HEK293 (cell line): ENCODE measurements at regions not wholly inside any gene's neighbourhood (a gene's known extent, or its start where the extent isn't known, plus 50 kb on each side); places are given as distances from the start of the nearest gene placed in this dataset.

ENCODE experiments used
- CTCF ChIA-PET: fragments of 350-600 bp; formaldehyde crosslinking; extraction: SDS; loops from one replicate; lab custom pipeline; 2021; ENCODE audit warnings: antibody characterized with exemption; lab: Yijun Ruan, JAX
- POLR2A ChIA-PET: fragments of 300-600 bp; formaldehyde crosslinking; extraction: SDS; loops from one replicate; lab custom pipeline; 2020; ENCODE audit warnings: antibody characterized with exemption, inconsistent platforms; lab: Yijun Ruan, JAX
- H3K27ac ChIP-seq: fragments of 200-500 bp; sonication (Bioruptor generic); 2 replicates; pipeline ENCODE4 v1.5.1; 2014; ENCODE audit warnings: low read depth, low read length, control low read depth, inconsistent platforms; ENCODE audit errors: extremely low read depth
- H3K36me3 ChIP-seq, 2 experiments: fragments of 200-500 bp in 1 of 2; sonication (Bioruptor generic) in 1 of 2; 1 replicate in 1 of 2; 2 replicates in 1 of 2; pipeline ENCODE4 v1.5.1; 2014 to 2017; ENCODE audit warnings: inconsistent platforms in 2 of 2, low read length in 2 of 2; ENCODE audit not compliant: control insufficient read depth in 2 of 2, insufficient read depth in 1 of 2
- H3K4me1 ChIP-seq: fragments of 200-500 bp; sonication (Bioruptor generic); 2 replicates; pipeline ENCODE4 v1.5.1; 2014; ENCODE audit warnings: mild to moderate bottlenecking, low read length, inconsistent platforms; ENCODE audit not compliant: control insufficient read depth, insufficient read depth
- H3K4me3 ChIP-seq: 2 replicates; pipeline ENCODE4 v1.5.1; 2011; ENCODE audit warnings: low read depth, mild to moderate bottlenecking, control low read depth, low read length, moderate library complexity
- H3K9me3 ChIP-seq: fragments of 200-500 bp; sonication (Bioruptor generic); 2 replicates; pipeline ENCODE4 v1.5.1; 2014; ENCODE audit warnings: low read depth, low read length, inconsistent platforms; ENCODE audit not compliant: control insufficient read depth, insufficient read depth
- ZBTB20 ChIP-seq: fragments of 450-650 bp; formaldehyde crosslinking; IDR thresholded peaks from 2 replicates; pipeline ENCODE4 v1.5.1; 2016; ENCODE audit warnings: missing biosample characterization, missing genetic modification characterization
- ZNF121 ChIP-seq: fragments of 450-650 bp; formaldehyde crosslinking; IDR thresholded peaks from 2 replicates; pipeline ENCODE4 v1.5.1; 2016; ENCODE audit warnings: missing biosample characterization, missing genetic modification characterization
- ZNF311 ChIP-seq: fragments of 450-650 bp; formaldehyde crosslinking; IDR thresholded peaks from 2 replicates; pipeline ENCODE4 v1.5.1; 2017; ENCODE audit warnings: missing biosample characterization, missing genetic modification characterization, borderline replicate concordance
- ZNF548 ChIP-seq: fragments of 450-650 bp; formaldehyde crosslinking; IDR thresholded peaks from 2 replicates; pipeline ENCODE4 v1.5.1; 2016; ENCODE audit warnings: missing biosample characterization, missing genetic modification characterization
- ZNF76 ChIP-seq: fragments of 450-650 bp; formaldehyde crosslinking; IDR thresholded peaks from 2 replicates; pipeline ENCODE4; 2016; ENCODE audit warnings: low read depth, missing biosample characterization, missing genetic modification characterization, borderline replicate concordance
- ZSCAN23 ChIP-seq: fragments of 450-650 bp; formaldehyde crosslinking; IDR thresholded peaks from 2 replicates; pipeline ENCODE4 v1.5.1; 2016; ENCODE audit warnings: missing biosample characterization, missing genetic modification characterization
- TF ChIP-seq, protein P1 (sequence below): fragments of 450-650 bp; formaldehyde crosslinking; IDR thresholded peaks from 2 replicates; pipeline ENCODE4 v1.5.1; 2016; ENCODE audit warnings: missing biosample characterization, missing genetic modification characterization
- TF ChIP-seq, protein P2 (sequence below): fragments of 450-650 bp; formaldehyde crosslinking; IDR thresholded peaks from 2 replicates; pipeline ENCODE4 v1.5.1; 2016; ENCODE audit warnings: missing biosample characterization, missing genetic modification characterization
- TF ChIP-seq, protein P3 (sequence below): fragments of 450-650 bp; formaldehyde crosslinking; conservative IDR thresholded peaks from 2 replicates; pipeline ENCODE4 v1.5.1; 2016; ENCODE audit warnings: low read depth, missing biosample characterization, missing genetic modification characterization
- TF ChIP-seq, protein P4 (sequence below): fragments of 450-650 bp; formaldehyde crosslinking; IDR thresholded peaks from 2 replicates; pipeline ENCODE4 v1.5.0; 2017; ENCODE audit warnings: missing biosample characterization, missing genetic modification characterization, borderline replicate concordance
- TF ChIP-seq, protein P5 (sequence below): fragments of 450-650 bp; formaldehyde crosslinking; IDR thresholded peaks from 2 replicates; pipeline ENCODE4 v1.5.1; 2016; ENCODE audit warnings: missing biosample characterization, missing genetic modification characterization
- TF ChIP-seq, protein P6 (sequence below): fragments of 450-650 bp; formaldehyde crosslinking; IDR thresholded peaks from 2 replicates; pipeline ENCODE4 v1.5.1; 2016; ENCODE audit warnings: missing biosample characterization, missing genetic modification characterization, borderline replicate concordance
- TF ChIP-seq, protein P7 (sequence below): sonication (generic); formaldehyde crosslinking; IDR thresholded peaks from 2 replicates; pipeline ENCODE4 v1.8.1; 2022; ENCODE audit warnings: mild to moderate bottlenecking, moderate library complexity, missing genetic modification reagents

DNA sequence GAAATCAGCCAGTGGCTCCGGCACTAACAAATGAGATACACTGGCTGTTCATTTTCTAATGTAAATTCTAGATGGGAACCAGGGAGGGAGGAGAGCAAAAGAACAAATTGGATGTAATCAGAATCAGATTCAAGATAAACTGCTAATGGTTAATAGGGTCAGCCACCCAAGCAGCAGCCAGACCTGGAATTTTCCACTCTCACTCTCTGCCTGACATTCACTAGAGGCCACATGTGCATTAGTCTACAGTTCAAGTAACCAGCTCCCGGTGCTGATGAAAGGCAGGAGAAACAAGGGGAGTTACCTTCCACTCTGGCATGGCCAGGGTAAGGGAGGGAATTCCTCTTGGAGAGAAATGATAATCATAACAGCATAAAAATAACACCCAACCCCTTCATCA, 597.7 kb downstream of the TOX3 start:
- CTCF ChIA-PET = no interaction called here
- H3K4me1 ChIP-seq = peaks cover 6% of the 10 kb centered on the region
- POLR2A ChIA-PET = no interaction called here

More for the DNA sequence above, 597.7 kb downstream of the TOX3 start:
- no peak overlapping the region for H3K4me3 ChIP-seq
- H3K9me3 ChIP-seq = no peaks in the 10 kb centered on the region
- TF ChIP-seq ZNF76 (tag by site-specific recombination) (no peak), ZNF121 (no peak), ZNF311 (tag by site-specific recombination) (no peak), ZNF548 (tag by site-specific recombination) (no peak), ZBTB20 (tag by site-specific recombination) (no peak), ZSCAN23 (tag by site-specific recombination) (no peak)
- TF ChIP-seq, protein P1, sequence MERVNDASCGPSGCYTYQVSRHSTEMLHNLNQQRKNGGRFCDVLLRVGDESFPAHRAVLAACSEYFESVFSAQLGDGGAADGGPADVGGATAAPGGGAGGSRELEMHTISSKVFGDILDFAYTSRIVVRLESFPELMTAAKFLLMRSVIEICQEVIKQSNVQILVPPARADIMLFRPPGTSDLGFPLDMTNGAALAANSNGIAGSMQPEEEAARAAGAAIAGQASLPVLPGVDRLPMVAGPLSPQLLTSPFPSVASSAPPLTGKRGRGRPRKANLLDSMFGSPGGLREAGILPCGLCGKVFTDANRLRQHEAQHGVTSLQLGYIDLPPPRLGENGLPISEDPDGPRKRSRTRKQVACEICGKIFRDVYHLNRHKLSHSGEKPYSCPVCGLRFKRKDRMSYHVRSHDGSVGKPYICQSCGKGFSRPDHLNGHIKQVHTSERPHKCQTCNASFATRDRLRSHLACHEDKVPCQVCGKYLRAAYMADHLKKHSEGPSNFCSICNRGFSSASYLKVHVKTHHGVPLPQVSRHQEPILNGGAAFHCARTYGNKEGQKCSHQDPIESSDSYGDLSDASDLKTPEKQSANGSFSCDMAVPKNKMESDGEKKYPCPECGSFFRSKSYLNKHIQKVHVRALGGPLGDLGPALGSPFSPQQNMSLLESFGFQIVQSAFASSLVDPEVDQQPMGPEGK = no peak
- TF ChIP-seq, protein P2, sequence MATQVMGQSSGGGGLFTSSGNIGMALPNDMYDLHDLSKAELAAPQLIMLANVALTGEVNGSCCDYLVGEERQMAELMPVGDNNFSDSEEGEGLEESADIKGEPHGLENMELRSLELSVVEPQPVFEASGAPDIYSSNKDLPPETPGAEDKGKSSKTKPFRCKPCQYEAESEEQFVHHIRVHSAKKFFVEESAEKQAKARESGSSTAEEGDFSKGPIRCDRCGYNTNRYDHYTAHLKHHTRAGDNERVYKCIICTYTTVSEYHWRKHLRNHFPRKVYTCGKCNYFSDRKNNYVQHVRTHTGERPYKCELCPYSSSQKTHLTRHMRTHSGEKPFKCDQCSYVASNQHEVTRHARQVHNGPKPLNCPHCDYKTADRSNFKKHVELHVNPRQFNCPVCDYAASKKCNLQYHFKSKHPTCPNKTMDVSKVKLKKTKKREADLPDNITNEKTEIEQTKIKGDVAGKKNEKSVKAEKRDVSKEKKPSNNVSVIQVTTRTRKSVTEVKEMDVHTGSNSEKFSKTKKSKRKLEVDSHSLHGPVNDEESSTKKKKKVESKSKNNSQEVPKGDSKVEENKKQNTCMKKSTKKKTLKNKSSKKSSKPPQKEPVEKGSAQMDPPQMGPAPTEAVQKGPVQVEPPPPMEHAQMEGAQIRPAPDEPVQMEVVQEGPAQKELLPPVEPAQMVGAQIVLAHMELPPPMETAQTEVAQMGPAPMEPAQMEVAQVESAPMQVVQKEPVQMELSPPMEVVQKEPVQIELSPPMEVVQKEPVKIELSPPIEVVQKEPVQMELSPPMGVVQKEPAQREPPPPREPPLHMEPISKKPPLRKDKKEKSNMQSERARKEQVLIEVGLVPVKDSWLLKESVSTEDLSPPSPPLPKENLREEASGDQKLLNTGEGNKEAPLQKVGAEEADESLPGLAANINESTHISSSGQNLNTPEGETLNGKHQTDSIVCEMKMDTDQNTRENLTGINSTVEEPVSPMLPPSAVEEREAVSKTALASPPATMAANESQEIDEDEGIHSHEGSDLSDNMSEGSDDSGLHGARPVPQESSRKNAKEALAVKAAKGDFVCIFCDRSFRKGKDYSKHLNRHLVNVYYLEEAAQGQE (tag by site-specific recombination) = no peak
- TF ChIP-seq, protein P3, sequence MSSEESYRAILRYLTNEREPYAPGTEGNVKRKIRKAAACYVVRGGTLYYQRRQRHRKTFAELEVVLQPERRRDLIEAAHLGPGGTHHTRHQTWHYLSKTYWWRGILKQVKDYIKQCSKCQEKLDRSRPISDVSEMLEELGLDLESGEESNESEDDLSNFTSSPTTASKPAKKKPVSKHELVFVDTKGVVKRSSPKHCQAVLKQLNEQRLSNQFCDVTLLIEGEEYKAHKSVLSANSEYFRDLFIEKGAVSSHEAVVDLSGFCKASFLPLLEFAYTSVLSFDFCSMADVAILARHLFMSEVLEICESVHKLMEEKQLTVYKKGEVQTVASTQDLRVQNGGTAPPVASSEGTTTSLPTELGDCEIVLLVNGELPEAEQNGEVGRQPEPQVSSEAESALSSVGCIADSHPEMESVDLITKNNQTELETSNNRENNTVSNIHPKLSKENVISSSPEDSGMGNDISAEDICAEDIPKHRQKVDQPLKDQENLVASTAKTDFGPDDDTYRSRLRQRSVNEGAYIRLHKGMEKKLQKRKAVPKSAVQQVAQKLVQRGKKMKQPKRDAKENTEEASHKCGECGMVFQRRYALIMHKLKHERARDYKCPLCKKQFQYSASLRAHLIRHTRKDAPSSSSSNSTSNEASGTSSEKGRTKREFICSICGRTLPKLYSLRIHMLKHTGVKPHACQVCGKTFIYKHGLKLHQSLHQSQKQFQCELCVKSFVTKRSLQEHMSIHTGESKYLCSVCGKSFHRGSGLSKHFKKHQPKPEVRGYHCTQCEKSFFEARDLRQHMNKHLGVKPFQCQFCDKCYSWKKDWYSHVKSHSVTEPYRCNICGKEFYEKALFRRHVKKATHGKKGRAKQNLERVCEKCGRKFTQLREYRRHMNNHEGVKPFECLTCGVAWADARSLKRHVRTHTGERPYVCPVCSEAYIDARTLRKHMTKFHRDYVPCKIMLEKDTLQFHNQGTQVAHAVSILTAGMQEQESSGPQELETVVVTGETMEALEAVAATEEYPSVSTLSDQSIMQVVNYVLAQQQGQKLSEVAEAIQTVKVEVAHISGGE = no peak
- TF ChIP-seq, protein P4, sequence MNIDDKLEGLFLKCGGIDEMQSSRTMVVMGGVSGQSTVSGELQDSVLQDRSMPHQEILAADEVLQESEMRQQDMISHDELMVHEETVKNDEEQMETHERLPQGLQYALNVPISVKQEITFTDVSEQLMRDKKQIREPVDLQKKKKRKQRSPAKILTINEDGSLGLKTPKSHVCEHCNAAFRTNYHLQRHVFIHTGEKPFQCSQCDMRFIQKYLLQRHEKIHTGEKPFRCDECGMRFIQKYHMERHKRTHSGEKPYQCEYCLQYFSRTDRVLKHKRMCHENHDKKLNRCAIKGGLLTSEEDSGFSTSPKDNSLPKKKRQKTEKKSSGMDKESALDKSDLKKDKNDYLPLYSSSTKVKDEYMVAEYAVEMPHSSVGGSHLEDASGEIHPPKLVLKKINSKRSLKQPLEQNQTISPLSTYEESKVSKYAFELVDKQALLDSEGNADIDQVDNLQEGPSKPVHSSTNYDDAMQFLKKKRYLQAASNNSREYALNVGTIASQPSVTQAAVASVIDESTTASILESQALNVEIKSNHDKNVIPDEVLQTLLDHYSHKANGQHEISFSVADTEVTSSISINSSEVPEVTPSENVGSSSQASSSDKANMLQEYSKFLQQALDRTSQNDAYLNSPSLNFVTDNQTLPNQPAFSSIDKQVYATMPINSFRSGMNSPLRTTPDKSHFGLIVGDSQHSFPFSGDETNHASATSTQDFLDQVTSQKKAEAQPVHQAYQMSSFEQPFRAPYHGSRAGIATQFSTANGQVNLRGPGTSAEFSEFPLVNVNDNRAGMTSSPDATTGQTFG (tag by site-specific recombination) = no peak
- TF ChIP-seq, protein P5, sequence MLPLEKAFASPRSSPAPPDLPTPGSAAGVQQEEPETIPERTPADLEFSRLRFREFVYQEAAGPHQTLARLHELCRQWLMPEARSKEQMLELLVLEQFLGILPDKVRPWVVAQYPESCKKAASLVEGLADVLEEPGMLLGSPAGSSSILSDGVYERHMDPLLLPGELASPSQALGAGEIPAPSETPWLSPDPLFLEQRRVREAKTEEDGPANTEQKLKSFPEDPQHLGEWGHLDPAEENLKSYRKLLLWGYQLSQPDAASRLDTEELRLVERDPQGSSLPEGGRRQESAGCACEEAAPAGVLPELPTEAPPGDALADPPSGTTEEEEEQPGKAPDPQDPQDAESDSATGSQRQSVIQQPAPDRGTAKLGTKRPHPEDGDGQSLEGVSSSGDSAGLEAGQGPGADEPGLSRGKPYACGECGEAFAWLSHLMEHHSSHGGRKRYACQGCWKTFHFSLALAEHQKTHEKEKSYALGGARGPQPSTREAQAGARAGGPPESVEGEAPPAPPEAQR (tag by site-specific recombination) = no peak
- TF ChIP-seq, protein P6, sequence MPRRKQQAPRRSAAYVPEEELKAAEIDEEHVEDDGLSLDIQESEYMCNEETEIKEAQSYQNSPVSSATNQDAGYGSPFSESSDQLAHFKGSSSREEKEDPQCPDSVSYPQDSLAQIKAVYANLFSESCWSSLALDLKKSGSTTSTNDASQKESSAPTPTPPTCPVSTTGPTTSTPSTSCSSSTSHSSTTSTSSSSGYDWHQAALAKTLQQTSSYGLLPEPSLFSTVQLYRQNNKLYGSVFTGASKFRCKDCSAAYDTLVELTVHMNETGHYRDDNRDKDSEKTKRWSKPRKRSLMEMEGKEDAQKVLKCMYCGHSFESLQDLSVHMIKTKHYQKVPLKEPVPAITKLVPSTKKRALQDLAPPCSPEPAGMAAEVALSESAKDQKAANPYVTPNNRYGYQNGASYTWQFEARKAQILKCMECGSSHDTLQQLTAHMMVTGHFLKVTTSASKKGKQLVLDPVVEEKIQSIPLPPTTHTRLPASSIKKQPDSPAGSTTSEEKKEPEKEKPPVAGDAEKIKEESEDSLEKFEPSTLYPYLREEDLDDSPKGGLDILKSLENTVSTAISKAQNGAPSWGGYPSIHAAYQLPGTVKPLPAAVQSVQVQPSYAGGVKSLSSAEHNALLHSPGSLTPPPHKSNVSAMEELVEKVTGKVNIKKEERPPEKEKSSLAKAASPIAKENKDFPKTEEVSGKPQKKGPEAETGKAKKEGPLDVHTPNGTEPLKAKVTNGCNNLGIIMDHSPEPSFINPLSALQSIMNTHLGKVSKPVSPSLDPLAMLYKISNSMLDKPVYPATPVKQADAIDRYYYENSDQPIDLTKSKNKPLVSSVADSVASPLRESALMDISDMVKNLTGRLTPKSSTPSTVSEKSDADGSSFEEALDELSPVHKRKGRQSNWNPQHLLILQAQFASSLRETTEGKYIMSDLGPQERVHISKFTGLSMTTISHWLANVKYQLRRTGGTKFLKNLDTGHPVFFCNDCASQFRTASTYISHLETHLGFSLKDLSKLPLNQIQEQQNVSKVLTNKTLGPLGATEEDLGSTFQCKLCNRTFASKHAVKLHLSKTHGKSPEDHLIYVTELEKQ (tag by site-specific recombination) = no peak
- TF ChIP-seq, protein P7, sequence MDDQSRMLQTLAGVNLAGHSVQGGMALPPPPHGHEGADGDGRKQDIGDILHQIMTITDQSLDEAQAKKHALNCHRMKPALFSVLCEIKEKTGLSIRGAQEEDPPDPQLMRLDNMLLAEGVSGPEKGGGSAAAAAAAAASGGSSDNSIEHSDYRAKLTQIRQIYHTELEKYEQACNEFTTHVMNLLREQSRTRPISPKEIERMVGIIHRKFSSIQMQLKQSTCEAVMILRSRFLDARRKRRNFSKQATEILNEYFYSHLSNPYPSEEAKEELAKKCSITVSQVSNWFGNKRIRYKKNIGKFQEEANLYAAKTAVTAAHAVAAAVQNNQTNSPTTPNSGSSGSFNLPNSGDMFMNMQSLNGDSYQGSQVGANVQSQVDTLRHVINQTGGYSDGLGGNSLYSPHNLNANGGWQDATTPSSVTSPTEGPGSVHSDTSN (CRISPR knock-in tag) = no peak
- H3K27ac ChIP-seq = no peak overlapping the region
- no peaks in the 10 kb centered on the region for H3K36me3 ChIP-seq
